MM.1S (cell line): ENCODE measurements at regions not wholly inside any gene's neighbourhood (a gene's known extent, or its start where the extent isn't known, plus 50 kb on each side); places are given as distances from the start of the nearest gene placed in this dataset.
"Not testable (repeated sequence)": the region's sequence is repeated elsewhere in the genome, so short reads cannot be mapped to it uniquely, and the experiment has no call there.

Experiments used
- DNase-seq: peaks from one replicate; pipeline ENCODE4 v3.0.0-alpha.2; 2015
- H2AFZ ChIP-seq: fragments of 300-600 bp; sonication (generic); 2 replicates; pipeline ENCODE4 v1.6.0; 2016; ENCODE audit warnings: antibody characterized with exemption, low read length
- H3F3A ChIP-seq: fragments of 300-600 bp; sonication (generic); 2 replicates; pipeline ENCODE4 v1.6.1; 2016; ENCODE audit warnings: mild to moderate bottlenecking, antibody characterized with exemption, low read length, moderate library complexity, mixed read lengths; ENCODE audit not compliant: insufficient read depth
- H3K27ac ChIP-seq: fragments of 300-600 bp; sonication (generic); 2 replicates; pipeline ENCODE4 v1.5.1; 2016; ENCODE audit warnings: mild to moderate bottlenecking, low read length
- H3K27me3 ChIP-seq: fragments of 300-600 bp; sonication (generic); replicated peaks from 2 replicates; pipeline ENCODE4 v1.6.0; 2016; ENCODE audit warnings: low read length; ENCODE audit not compliant: insufficient read depth
- H3K36me3 ChIP-seq: fragments of 300-600 bp; sonication (generic); replicated peaks from 2 replicates; pipeline ENCODE4 v1.6.1; 2016; ENCODE audit warnings: mild to moderate bottlenecking, low read length, mixed read lengths; ENCODE audit not compliant: insufficient read depth
- H3K4me1 ChIP-seq: fragments of 300-600 bp; sonication (generic); 2 replicates; pipeline ENCODE4 v1.6.1; 2016; ENCODE audit warnings: low read length, mixed read lengths
- H3K4me2 ChIP-seq: fragments of 300-600 bp; sonication (generic); 2 replicates; pipeline ENCODE4 v1.6.0; 2016; ENCODE audit warnings: low read depth, low read length
- H3K4me3 ChIP-seq: fragments of 300-600 bp; sonication (generic); 2 replicates; pipeline ENCODE4 v1.5.1; 2016; ENCODE audit warnings: low read length, mixed read lengths
- H3K79me2 ChIP-seq: fragments of 300-600 bp; sonication (generic); 2 replicates; pipeline ENCODE4 v1.6.1; 2016; ENCODE audit warnings: mixed run types, low read length, mixed read lengths
- H3K9ac ChIP-seq: fragments of 300-600 bp; sonication (generic); 2 replicates; pipeline ENCODE4 v1.6.1; 2016; ENCODE audit warnings: low read length, mixed read lengths
- H3K9me2 ChIP-seq: fragments of 300-600 bp; sonication (generic); replicated peaks from 2 replicates; pipeline ENCODE4 v1.6.1; 2016; ENCODE audit warnings: mild to moderate bottlenecking, low read length, mixed read lengths; ENCODE audit not compliant: insufficient read depth
- H3K9me3 ChIP-seq: fragments of 300-600 bp; sonication (generic); replicated peaks from 2 replicates; pipeline ENCODE4 v1.6.1; 2016; ENCODE audit warnings: mild to moderate bottlenecking, low read length, mixed read lengths; ENCODE audit not compliant: insufficient read depth
- H4K20me1 ChIP-seq: fragments of 300-600 bp; sonication (generic); 2 replicates; pipeline ENCODE4 v1.6.1; 2016; ENCODE audit warnings: mild to moderate bottlenecking, low read length, moderate library complexity, mixed read lengths; ENCODE audit not compliant: insufficient read depth
- EZH2 ChIP-seq: fragments of 300-600 bp; sonication (generic); optimal IDR thresholded peaks from 2 replicates; pipeline ENCODE3; 2017; ENCODE audit warnings: low read depth, mild to moderate bottlenecking, antibody characterized with exemption, low read length, mixed read lengths
- EZH2phosphoT487 ChIP-seq: fragments of 300-600 bp; sonication (generic); IDR thresholded peaks from 2 replicates; pipeline ENCODE4 v1.6.1; 2018; ENCODE audit warnings: antibody characterized with exemption, low read length
- TF ChIP-seq, protein P1 (sequence below): fragments of 300-600 bp; sonication (generic); IDR thresholded peaks from 2 replicates; pipeline ENCODE4 v1.5.1; 2016; ENCODE audit warnings: antibody characterized with exemption, low read length, mixed read lengths

GRCh38 chr14:48261436-48261835 is 586.0 kb upstream of the MDGA2 start:
- Histone ChIP-seq H2AFZ (no peak overlapping the region), H3K4me1 (no peaks in the 10 kb centered on the region), H3K9ac (no peak overlapping the region), H3K36me3 (no peaks in the 10 kb centered on the region), H4K20me1 (no peaks in the 10 kb centered on the region), H3K4me2 (no peak overlapping the region), H3F3A (no peaks in the 10 kb centered on the region), H3K27me3 (no peaks in the 10 kb centered on the region), H3K4me3 (no peak overlapping the region), H3K9me3 (no peaks in the 10 kb centered on the region), H3K27ac (no peak overlapping the region), H3K9me2 (no peaks in the 10 kb centered on the region), H3K79me2 (no peaks in the 10 kb centered on the region)
- DNase-seq: no peak
- TF ChIP-seq, protein P1, sequence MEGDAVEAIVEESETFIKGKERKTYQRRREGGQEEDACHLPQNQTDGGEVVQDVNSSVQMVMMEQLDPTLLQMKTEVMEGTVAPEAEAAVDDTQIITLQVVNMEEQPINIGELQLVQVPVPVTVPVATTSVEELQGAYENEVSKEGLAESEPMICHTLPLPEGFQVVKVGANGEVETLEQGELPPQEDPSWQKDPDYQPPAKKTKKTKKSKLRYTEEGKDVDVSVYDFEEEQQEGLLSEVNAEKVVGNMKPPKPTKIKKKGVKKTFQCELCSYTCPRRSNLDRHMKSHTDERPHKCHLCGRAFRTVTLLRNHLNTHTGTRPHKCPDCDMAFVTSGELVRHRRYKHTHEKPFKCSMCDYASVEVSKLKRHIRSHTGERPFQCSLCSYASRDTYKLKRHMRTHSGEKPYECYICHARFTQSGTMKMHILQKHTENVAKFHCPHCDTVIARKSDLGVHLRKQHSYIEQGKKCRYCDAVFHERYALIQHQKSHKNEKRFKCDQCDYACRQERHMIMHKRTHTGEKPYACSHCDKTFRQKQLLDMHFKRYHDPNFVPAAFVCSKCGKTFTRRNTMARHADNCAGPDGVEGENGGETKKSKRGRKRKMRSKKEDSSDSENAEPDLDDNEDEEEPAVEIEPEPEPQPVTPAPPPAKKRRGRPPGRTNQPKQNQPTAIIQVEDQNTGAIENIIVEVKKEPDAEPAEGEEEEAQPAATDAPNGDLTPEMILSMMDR: no peak
- TF ChIP-seq EZH2: no peak
- no peak for TF ChIP-seq EZH2phosphoT487

- not testable (repeated sequence) for H2AFZ ChIP-seq, H3K27ac ChIP-seq, H3K9me2 ChIP-seq, H3K4me2 ChIP-seq, H3K4me3 ChIP-seq, H3K9me3 ChIP-seq, H3K79me2 ChIP-seq, H3K4me1 ChIP-seq, H3K27me3 ChIP-seq, H4K20me1 ChIP-seq, DNase-seq, H3K36me3 ChIP-seq, H3F3A ChIP-seq, H3K9ac ChIP-seq
Measured at GRCh38 chr14:48260394-48261295, 585.2 kb upstream of the MDGA2 start.

DNA sequence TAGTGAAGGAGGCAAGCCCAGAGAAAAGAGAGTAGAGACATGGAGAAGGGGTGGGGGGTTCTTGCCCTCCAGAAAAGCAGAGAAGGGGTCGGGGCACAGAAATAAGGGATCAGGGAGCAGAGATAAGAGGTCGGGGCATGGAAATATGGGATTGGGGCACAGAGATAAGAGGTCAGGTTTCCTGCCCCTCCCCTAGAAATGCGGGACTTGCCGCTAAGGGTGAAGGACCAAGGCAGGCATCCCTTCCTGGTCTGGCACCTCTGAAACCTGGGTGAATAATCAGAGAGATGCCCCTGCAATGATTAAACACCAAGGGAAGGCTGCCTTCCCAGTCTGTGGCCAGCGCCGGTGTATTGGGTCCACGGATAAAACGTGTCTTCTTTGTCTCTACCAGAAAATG is 584.5 kb upstream of the MDGA2 start:
- not testable (repeated sequence) for H3K4me3 ChIP-seq, H3K27ac ChIP-seq, H3K4me2 ChIP-seq, H3K36me3 ChIP-seq, H3K27me3 ChIP-seq, H2AFZ ChIP-seq, H3K9me2 ChIP-seq, H3K9ac ChIP-seq, H3K79me2 ChIP-seq, DNase-seq, H3K9me3 ChIP-seq, H3F3A ChIP-seq, H4K20me1 ChIP-seq, H3K4me1 ChIP-seq

DNA sequence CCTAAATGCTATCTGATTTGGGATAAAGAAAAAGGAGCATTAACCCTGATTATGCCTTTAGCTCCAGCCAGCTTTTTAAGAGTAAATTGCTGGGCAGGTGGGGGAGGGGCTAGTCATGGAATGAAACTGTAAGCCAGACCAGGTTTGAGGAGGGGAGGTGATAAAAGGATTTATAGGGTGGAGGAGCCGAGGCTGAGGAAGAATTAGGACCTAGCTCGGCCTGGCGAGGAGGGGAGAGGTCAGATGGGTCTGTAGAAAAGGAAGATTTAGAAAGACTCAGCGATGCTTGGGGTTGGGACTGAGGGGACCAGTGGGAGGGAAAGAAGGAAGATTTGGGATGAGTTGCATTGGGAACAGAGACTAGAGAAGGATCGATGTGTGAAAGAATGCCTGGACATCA is 583.8 kb upstream of the MDGA2 start:
- not testable (repeated sequence) for H2AFZ ChIP-seq, H3K9ac ChIP-seq, H3K4me3 ChIP-seq, H3F3A ChIP-seq, H3K79me2 ChIP-seq, H3K9me2 ChIP-seq, H3K4me2 ChIP-seq, H4K20me1 ChIP-seq, H3K27me3 ChIP-seq, DNase-seq, H3K27ac ChIP-seq, H3K9me3 ChIP-seq, H3K36me3 ChIP-seq, H3K4me1 ChIP-seq

- not testable (repeated sequence) for H3K9ac ChIP-seq, DNase-seq, H3K4me1 ChIP-seq, H3K27me3 ChIP-seq, H3K9me3 ChIP-seq, H3K4me2 ChIP-seq, H3K4me3 ChIP-seq, H3K36me3 ChIP-seq, H3K27ac ChIP-seq, H3F3A ChIP-seq, H3K9me2 ChIP-seq, H3K79me2 ChIP-seq, H2AFZ ChIP-seq, H4K20me1 ChIP-seq
Measured at GRCh38 chr14:48258703-48259102, 583.3 kb upstream of the MDGA2 start.
